Upper lobe of left lung (tissue), 6 donors: ENCODE measurements at regions not wholly inside any gene's neighbourhood (a gene's known extent, or its start where the extent isn't known, plus 50 kb on each side); places are given as distances from the start of the nearest gene placed in this dataset.

Experiments
- ATAC-seq, 2 donors: fragments of 200-7000 bp; cut with Tn5 transposase; one replicate each; pipeline ENCODE4 v1.9.1; 2022; ENCODE audit warnings: mild to moderate bottlenecking in 2 of 2, moderate library complexity in 2 of 2; ENCODE audit not compliant: low FRiP score in 2 of 2
- DNase-seq, 2 donors: peaks; one replicate each; pipeline ENCODE4 v3.0.0-alpha.2; 2019 to 2020
- H3K27ac ChIP-seq, 4 donors: fragments of 200-600 bp; sonication (generic); one replicate each; pipeline ENCODE4 v1.5.1; 2016 to 2019
- H3K27me3 ChIP-seq, 4 donors: fragments of 200-600 bp; sonication (generic); one replicate each; pipeline ENCODE4 v1.5.1; 2017 to 2019
- H3K36me3 ChIP-seq, 4 donors: fragments of 200-600 bp; sonication (generic); one replicate each; pipeline ENCODE4 v1.5.1; 2016 to 2019
- H3K4me1 ChIP-seq, 4 donors: fragments of 200-600 bp; sonication (generic); one replicate each; pipeline ENCODE4 v1.5.1; 2018 to 2019
- H3K4me3 ChIP-seq, 4 donors: fragments of 200-600 bp; sonication (generic); one replicate each; pipeline ENCODE4 v1.5.1; 2017 to 2019; ENCODE audit warnings: mild to moderate bottlenecking in 2 of 4, moderate library complexity in 1 of 4
- H3K9me3 ChIP-seq, 4 donors: fragments of 200-600 bp; sonication (generic); one replicate each; pipeline ENCODE4 v1.5.1; 2018 to 2019
- EP300 ChIP-seq, 4 donors: sonication (generic); formaldehyde crosslinking; IDR thresholded peaks; one replicate each; pipeline ENCODE4 v1.5.1; 2017; ENCODE audit warnings: antibody characterized with exemption in 4 of 4, control low read depth in 2 of 4
- POLR2A ChIP-seq, 4 donors: fragments of 450-650 bp; IDR thresholded peaks; one replicate each; pipeline ENCODE4 v1.5.1; 2016 to 2017; ENCODE audit warnings: antibody characterized with exemption in 4 of 4, mild to moderate bottlenecking in 2 of 4
- POLR2AphosphoS5 ChIP-seq, 2 donors: sonication (generic); formaldehyde crosslinking; IDR thresholded peaks; one replicate each; pipeline ENCODE4 v1.5.1; 2017; ENCODE audit warnings: antibody characterized with exemption in 2 of 2
- WGBS, 2 donors: methylation state at CpG; one replicate each; pipeline ENCODE4 v1.1.5; 2017 to 2018; 5-methylcytosine and 5-hydroxymethylcytosine counted together
- TF ChIP-seq, protein P1 (sequence below), 6 experiments: fragments of 450-650 bp in 4 of 6; fragments of 200-600 bp in 2 of 6; sonication (generic) in 2 of 6; IDR thresholded peaks; one replicate each; pipeline ENCODE4 v1.5.1; 2016 to 2019; ENCODE audit warnings: antibody characterized with exemption in 6 of 6
- donor health status: DM: no; HTN: no; CAD: no; lungs with moderate emphysema.
- donor health status: DM: no; HTN: yes; CAD: no; lungs with severe emphysema.

DNA sequence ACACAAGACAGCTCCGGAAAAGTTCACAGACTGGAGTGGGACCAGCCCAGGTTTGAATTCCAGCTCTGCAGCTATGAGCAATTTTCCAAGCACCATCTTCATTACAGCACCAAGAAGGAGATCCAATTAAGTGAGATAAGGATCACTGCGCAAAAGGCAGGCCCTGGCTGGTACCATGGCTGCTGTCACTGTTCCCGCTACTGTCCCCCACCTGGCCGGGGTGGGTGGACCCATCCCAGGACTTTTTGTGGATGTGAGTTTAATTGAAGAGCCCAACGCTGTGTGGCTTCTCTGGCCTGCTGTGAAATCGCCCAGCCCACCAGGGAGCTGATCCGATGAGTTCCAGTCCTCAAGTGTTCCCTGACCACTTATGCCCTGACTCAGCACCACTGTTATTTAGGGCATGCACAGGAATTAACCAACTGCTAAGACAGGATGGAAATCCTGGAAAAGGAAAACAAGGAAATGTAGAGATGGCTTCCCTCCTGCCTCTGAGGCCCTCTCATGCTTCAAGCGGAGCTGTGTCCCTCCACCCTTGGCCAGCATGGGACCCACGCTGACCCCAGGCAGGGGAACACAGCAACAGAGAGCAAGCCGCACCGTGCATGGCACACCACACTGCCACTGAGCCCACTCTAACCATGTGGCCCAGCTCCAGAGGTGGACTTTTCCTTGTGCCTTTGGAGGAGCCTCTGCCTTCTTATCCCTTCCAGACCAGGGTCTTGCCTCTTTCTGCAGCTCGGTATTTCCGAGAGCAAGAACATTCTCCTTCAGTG is 150.0 kb upstream of the CST7 start:
- H3K9me3 ChIP-seq, result no peaks in the 10 kb centered on the region
- ATAC-seq, result no peak
- DNase-seq, result no peak
- TF ChIP-seq EP300 (IDR thresholded peaks at IDR 0.05) (no peak), POLR2A (IDR thresholded peaks at IDR 0.05) (no peak), POLR2AphosphoS5 (IDR thresholded peaks at IDR 0.05) (no peak)
- TF ChIP-seq, protein P1, sequence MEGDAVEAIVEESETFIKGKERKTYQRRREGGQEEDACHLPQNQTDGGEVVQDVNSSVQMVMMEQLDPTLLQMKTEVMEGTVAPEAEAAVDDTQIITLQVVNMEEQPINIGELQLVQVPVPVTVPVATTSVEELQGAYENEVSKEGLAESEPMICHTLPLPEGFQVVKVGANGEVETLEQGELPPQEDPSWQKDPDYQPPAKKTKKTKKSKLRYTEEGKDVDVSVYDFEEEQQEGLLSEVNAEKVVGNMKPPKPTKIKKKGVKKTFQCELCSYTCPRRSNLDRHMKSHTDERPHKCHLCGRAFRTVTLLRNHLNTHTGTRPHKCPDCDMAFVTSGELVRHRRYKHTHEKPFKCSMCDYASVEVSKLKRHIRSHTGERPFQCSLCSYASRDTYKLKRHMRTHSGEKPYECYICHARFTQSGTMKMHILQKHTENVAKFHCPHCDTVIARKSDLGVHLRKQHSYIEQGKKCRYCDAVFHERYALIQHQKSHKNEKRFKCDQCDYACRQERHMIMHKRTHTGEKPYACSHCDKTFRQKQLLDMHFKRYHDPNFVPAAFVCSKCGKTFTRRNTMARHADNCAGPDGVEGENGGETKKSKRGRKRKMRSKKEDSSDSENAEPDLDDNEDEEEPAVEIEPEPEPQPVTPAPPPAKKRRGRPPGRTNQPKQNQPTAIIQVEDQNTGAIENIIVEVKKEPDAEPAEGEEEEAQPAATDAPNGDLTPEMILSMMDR (IDR thresholded peaks at IDR 0.05), result no peak
- no peak overlapping the region for H3K4me3 ChIP-seq
- 74 to 88% methylated on average over 12 to 13 of the region's 13 CpGs for WGBS, 2 donors
- H3K27ac ChIP-seq, result no peak overlapping the region
- no peaks in the 10 kb centered on the region for H3K27me3 ChIP-seq
- H3K4me1 ChIP-seq, result no peaks in the 10 kb centered on the region
- H3K36me3 ChIP-seq, result no peaks in the 10 kb centered on the region

DNA sequence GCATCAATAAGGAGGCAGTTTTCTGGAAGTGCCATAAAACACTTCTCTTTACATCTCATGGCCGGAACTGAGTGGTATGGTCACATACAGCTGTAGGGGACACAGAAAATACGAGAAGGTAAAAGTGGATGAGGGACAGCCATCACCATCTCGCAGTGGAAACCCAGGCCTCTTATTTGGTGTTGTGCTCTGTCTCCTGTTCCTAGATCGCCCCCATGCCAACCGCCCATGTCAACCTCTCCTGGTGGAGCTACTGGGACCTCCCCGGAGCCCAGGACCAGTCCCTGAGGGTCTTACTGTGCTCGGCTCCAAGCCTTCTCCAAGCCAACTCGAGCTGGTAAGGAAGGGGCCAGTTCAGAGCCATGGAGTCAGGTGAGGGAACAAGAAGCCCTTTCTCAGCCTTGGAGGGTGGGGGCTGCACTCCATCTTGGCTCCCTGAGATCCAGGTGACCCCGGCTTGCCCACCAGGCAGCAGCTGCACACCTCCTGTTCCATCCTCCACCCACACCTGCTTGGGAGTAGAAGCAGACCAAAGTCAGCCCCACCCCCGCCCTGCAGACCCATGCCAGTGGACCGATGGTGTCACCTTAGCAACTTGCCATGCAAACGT is 149.0 kb upstream of the CST7 start:
- Histone ChIP-seq H3K27ac (no peak overlapping the region), H3K4me1 (peaks cover 0 to 1% (median 0%) of the 10 kb centered on the region in 4 donors), H3K4me3 (no peak overlapping the region), H3K9me3 (no peaks in the 10 kb centered on the region), H3K36me3 (no peaks in the 10 kb centered on the region), H3K27me3 (no peaks in the 10 kb centered on the region)
- WGBS, 2 donors, result 87 to 88% methylated on average over 7 to 12 of the region's 12 CpGs
- no peak for ATAC-seq
- no peak for DNase-seq
- TF ChIP-seq POLR2A (IDR thresholded peaks at IDR 0.05) (no peak), POLR2AphosphoS5 (IDR thresholded peaks at IDR 0.05) (no peak), EP300 (IDR thresholded peaks at IDR 0.05) (no peak)
- TF ChIP-seq, protein P1 (IDR thresholded peaks at IDR 0.05), result no peak

DNA sequence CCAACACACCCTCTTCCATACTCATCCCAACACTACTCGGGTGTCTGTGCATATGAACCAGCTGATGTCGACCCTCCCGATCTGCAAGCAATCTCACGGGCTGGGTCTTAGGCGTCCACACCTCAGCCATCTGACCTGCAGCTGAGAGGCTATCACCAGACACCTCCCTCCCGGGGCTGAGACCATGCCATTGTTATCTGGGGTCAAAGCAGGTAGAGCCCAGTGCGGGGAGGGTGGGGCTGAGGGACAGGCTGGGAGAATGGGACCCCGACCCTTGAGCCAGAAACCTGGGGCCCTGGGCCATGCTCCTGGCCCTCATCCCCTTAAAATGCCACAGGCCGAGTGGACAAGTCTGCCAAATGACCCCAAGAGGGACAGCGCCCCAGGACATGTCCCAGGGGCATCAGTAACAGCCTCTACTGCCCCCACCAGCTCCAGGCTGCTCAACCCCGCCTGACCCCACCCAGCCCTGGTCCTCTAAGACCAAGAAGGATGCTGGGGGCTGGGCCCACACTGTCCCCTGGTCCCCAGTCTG is 146.7 kb upstream of the CST7 start:
- Histone ChIP-seq H3K9me3 (no peaks in the 10 kb centered on the region), H3K27ac (no peak overlapping the region), H3K36me3 (no peaks in the 10 kb centered on the region), H3K27me3 (no peaks in the 10 kb centered on the region), H3K4me1 (peaks cover 0 to 8% (median 0%) of the 10 kb centered on the region in 4 donors), H3K4me3 (no peak overlapping the region)
- ATAC-seq, result no peak
- no peak for DNase-seq
- whole genome bisulfite sequencing, 2 donors, result 71 to 72% methylated on average over 9 to 11 of the region's 11 CpGs
- TF ChIP-seq POLR2AphosphoS5 (IDR thresholded peaks at IDR 0.05) (no peak), POLR2A (IDR thresholded peaks at IDR 0.05) (no peak), EP300 (IDR thresholded peaks at IDR 0.05) (no peak)
- TF ChIP-seq, protein P1 (IDR thresholded peaks at IDR 0.05), result no peak

DNA sequence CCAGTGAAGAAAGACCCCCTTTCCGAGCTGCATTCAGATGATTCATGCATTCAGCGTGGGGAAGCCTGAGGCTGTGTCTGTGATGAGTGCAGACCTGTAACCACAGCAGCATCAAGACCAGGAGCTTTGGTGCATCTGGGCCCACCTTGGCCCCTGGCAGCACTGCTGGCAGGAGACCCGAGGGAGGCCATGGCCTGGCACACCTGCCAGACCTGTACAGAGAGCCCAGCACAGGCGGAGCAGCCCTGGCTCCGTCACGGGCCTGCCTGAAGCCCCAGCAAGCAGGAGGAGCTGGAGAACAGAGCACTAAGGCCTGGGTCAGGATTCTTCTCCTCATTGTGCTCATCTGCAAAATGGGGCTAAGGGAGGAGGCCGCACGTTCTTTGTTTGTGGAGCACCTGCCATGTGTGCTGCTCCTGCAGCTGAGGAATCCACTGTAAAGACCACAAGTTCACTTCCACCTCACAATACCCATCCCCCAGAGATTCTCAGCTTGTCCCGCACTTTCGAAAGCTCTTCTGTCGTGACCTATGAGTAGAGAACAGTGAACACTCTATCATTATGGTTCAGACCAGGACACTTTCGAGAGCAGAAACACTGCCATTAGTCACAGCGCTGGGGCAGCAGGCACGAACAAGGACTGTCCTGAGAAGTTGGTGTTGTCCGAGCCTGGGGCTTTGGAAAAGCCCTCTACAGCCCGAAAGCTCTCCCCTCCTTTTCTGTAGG is 144.4 kb upstream of the CST7 start:
- H3K27me3 ChIP-seq, result no peaks in the 10 kb centered on the region
- TF ChIP-seq POLR2AphosphoS5 (IDR thresholded peaks at IDR 0.05) (no peak), POLR2A (IDR thresholded peaks at IDR 0.05) (no peak), EP300 (IDR thresholded peaks at IDR 0.05) (no peak)
- TF ChIP-seq, protein P1 (IDR thresholded peaks at IDR 0.05), result no peak
- no peaks in the 10 kb centered on the region for H3K36me3 ChIP-seq
- DNase-seq (peak in 1 of 2 donors; percentile 57), ATAC-seq (no peak)
- no peak overlapping the region for H3K4me3 ChIP-seq
- no peak overlapping the region for H3K27ac ChIP-seq
- no peaks in the 10 kb centered on the region for H3K9me3 ChIP-seq
- H3K4me1 ChIP-seq, result peaks cover 0 to 8% (median 0%) of the 10 kb centered on the region in 4 donors
- 88 to 95% methylated on average over 9 to 16 of the region's 16 CpGs for WGBS, 2 donors
